ENCODE measurements at regions not wholly inside any gene's neighbourhood (a gene's known extent, or its start where the extent isn't known, plus 50 kb on each side); places are given as distances from the start of the nearest gene placed in this dataset.
A peak's percentile ranks its signal among the peaks of the same experiment; 100 is the strongest.

DNA sequence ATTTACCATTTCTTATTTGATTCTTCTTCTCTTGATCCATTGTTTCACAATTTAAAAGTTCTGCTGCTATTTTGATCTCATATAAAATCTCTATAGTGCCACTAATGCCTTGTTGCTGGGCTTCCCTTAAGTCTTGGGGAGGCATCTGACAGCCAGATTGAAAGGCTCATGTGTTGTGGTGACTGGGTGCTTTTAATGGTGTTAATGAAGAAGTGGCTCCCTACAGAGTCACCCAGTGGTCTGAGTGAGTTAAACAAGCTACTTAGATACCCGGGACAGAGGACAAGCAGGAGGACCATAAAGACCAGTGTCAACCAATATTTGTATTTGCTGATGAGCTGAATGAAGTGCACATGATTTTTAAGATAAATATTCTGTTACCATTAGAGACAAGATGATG is 176.4 kb upstream of the HABP2 start:
- no peak for DNase-seq

DNA sequence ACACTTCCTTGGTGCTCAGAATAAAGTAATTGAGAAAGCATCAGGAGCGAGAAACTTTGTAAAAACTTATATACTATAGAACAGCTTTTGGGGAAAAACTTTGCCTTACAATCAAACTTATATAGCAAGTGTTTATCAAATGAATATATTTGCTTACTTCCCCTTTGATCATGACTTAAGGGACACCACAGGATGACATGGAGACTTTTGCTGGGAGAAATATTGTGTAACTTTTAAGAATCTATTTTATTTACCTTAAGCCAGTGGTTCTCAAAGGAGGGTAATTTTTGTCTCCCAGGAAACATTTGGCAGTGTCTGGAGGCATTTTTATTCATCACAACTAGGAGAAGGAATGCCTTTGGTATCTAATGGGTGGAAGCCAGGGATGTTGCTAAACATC is 173.8 kb upstream of the HABP2 start:
- no peak for DNase-seq

DNA sequence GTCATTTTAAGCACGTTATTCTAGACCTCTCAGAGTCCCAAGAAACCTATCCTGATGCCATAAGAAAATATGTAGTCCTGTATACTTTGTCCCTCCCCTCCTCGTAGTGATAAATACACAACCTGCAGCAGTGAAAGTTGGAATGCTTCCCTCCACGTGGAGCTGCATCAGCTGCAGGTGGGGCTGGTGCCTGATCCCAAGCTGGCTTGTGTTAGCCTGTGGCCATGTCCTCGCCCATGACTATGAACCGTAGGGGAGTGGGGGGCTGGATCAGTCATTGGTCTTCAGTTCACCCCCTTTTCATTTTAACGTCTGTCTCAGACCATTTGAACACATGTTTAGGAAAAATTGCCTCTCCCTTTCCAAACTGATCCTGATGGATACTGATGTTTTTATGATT is 171.4 kb upstream of the HABP2 start:
- no peak for DNase-seq

DNA sequence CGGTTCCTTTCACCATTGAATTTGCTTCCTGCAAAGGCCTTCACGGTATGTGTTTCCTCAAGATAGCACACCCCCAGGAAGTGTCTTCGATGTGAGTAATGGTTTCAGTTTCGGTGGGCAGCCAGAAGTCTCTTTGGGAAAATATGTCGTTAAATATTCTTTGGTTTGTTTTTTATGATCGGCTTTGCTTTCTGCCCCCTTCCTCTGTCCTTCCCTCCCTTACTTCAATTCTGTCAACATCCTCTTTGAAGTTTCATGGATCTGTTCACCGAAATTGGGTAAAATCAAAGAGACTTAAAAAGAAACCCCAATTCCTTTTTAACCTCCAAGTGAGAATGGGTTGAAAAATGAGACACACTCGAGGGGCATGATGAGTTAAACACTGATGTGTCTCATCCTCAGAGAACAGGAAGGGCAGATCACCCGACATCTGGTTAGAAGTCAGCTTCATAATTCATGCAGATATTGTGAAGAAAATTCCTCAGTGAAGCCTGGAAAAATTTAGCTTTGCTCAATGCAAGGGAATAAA is 170.8 kb upstream of the HABP2 start:
- no peak for DNase-seq

DNA sequence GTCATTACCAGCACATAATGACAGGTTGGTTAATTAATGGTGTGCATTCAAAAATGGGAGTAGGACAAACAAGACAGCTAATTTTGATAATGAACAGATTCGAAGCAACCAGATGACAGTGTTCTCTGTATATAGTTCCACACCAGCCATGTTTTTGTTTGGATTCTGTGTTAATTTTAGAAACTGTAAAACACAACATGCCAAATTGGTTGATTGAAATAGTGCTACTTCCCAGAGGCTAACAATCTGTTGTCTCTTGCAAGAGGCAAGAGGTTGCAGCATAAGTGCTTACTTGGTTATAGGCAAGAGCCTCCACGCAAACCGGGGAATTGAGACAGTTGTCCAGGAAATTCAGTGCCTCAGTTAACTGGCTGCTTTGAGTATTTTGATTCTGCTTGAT is 170.2 kb upstream of the HABP2 start:
- peak; percentile 28 for DNase-seq

DNA sequence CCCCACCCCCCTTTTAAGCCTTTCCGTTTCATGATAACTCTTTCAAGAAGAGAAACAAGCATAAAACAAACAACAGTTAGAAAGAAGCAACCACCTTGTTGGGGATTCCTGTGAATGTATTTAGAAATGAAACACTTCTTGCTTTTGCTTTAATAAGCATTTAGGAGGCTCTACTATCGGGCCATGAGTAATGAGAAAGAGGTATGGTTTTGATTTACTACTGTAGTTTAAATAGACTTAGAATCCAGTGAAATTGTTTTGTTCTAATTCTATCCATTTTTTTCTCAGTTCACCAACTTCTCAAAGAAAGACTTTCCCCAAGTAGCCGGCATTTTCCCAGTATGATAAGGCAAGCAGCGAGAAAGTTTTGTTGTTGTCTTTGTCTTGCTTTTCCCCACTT is 168.7 kb upstream of the HABP2 start:
- DNase-seq, result no peak

DNA sequence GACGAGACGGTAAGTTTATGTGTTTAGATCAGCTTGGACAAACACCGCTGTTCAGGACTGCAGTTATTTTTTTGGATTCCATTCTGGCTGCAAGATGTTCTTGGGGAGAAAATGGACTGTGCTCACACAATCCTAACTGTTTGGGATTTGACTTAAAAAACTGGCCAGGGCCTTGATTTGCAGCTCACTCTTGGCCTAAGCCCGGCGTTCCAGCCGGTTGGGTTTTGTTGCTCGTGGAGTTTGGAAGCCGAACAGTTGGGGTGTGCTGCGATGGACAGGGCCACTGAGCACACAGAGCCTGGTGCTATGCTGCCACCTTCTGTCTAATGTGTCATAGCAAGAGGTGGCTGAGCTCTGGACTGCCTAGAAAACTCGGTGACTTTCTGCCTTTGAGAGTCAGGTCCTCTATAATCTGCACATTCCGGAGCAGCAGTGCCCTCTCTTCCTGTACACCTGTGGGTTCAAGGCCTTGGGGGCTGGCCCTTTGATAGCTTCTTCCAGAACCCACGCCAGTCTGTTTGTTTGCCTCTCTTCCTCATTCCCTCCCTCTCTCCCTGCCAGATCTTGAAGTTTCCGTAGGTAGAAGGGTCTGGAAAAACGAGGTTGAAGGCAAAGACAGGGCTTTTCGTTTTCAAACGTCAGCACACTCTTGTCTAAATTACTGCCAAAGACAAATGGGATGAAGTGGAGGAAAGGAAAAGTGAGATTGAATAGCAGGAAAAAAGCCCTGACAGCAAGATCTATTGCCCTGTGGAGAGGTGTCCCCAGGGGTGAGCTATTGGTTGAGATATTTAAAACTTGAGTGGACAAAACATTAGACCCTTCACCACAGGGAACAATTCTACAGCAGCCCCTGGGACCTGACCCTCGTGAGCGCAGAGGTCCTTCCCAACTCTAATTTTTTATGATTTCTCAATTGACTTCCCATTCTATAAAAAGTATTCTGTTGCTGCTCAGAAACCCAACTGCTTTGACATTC is 167.5 kb upstream of the HABP2 start:
- peak; percentile 28 for DNase-seq

DNA sequence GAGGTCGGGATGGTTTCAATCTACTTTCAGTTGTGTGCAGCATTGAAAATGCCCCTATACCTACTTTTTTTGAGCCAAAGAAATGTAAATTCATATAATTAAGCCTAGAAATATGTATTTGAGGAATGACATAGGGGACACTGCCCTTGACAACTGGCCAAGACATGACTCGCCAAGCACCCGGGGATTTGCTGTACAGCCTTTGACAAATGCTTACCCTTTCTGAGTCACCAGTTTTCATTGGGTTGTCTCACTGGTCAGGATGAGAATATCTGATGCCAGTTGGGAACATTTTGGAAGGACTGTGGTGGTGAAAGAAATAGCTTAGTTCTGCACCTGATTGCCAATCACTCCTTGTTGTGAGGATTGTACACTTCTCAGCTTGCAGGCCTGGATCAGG is 166.8 kb upstream of the HABP2 start:
- no peak for DNase-seq

DNA sequence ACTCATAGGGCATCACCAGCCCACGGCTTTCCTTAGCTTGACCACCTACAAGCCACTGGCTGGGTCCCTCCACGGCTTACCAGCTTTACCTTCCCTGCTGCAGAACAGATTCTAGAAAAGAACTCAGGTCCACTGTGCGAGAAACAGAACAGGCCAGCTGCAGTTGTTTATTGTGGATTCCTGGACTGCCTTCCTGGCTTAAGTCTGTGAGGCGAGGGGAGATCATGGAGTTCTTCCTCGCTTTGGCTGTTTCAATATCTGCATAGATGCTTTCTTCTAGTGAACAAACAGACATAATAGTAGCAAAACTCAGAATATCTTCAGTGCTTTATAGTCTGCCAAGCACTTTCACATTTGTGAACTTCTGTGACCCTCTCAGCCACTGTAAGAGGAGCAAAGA is 162.9 kb upstream of the HABP2 start:
- DNase-seq, result no peak

DNA sequence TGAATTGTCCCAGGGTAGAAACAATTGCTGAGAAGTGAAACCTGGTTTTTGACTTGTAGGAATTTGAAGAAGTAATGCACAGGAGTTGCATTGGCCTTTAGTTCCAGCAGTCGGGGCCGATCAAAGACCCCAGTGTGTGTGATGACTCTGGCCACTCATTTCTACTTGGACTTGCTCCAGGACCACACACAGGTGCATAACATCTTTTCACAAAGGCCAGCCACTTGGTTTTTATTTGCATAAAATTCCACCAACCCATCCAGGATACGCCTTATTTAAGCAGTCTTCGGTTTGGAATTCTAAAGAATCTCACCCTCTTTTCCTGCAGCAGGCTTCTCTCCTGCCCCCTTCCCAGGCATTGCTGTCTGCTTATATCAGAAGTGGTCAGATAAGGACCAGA is 162.0 kb upstream of the HABP2 start:
- no peak for DNase-seq

DNA sequence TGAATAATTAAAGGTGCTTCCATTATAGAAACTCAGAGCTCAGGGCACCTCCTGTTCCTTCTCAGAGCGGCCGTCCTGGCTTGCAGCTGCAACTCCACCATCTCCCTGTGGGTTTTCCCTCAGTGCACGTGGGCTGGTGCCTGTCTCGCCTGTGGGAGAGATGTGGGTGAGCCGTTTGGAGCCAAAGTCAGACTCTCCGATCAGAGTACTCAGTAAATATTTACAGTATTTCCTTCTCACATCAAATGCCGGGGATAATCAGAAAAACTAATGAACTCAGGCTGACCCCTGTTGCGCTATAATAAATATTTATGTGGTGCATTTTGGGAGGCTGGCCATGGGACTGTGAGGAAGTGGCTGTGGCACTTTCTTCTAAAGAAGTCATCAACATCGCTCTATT is 155.8 kb upstream of the HABP2 start:
- DNase-seq, result no peak

DNA sequence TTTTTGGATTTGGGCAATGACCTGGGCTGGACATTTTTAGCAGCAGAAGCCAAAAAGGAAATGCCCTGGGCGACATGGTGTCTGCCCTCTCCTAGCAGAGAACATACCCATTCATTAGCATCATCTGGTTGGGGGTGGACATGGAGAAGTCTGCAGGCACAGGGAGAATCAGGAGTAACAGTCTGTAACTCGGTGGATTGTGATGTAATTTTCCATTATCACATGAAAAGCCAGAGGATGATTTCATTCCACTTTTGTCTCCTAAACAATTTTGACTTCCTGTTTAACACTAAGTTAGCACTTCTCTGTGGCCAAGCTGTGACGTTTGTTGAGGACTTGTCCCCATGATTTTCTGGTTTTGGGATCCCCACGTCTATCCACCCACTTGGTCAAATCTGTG is 153.8 kb upstream of the HABP2 start:
- DNase-seq, result no peak

DNA sequence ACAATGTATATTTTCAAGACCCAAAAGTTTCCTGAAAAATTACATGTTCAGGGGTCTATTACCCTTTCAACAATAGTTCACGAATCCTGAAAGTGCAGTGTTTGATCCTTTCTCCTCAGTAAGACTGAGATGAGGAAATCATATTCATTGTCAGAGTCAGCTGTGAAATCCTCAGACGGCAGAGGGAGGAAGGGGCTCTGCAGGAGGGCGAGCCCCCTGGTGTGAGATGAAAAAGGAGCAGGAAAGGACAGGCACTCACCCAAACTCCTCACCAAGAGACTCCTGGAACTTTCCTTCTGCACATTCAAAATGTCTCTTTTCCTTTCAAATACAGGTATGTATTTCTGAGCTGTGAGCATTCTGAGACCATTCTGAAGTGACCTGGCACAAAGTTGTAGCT is 150.3 kb upstream of the HABP2 start:
- DNase-seq, result no peak

DNA sequence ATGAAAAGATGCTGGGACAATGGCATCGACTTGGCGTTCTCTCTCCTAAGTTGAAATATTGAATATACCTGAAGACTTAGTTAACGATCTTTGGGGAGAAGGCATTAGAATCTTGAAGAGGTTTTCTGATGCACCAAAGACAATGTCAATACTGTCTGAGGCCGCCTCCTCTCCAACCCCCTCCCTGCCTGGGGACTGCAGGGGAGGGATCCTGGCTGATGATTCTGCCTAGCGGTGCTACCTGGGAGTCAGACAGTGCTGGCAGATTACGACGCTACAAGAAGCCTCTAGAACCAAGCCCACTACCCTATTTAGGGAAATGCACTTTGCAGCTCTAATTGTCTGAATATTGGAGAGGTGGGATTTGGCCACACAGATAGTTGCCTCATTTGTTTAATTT is 145.6 kb upstream of the HABP2 start:
- no peak for DNase-seq

DNA sequence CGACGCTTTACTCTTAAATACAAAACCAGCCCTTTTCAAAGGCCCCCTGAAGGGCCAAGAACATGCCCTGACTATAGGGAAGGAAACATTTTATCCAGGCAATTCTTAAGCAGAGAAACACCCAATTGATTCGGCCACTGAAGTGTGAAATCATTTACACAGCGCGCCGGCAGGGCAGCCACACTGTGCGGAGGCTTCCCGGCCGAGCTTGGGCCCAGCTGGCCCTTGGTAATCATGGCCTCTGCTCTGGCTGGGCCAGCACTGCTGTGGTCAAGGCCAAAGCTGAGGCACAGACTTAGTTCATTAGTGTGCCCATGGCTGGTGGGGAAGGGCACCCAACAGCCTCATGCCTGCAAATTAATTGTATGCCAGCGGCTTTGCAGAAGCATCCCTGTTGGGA is 143.7 kb upstream of the HABP2 start:
- no peak for DNase-seq

DNA sequence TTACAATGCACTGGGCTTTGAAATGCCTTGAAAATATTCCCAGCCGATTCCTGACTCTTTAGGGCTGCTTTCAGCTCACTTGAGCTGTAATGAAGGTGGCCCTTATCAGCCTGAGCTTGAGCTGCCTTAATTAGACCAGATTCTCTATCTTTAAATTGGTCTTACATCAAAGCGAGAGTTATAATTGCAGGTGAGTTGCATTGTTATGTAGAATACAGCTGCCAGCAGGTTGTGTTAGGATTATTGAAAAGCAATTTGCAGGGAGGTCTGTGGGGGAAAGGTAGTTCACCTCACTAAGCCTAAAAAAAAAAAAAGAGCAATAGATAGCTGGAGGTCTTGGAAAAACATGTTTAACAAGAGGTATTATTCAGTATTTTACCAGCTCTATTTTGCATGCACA is 142.2 kb upstream of the HABP2 start:
- DNase-seq, result no peak

DNA sequence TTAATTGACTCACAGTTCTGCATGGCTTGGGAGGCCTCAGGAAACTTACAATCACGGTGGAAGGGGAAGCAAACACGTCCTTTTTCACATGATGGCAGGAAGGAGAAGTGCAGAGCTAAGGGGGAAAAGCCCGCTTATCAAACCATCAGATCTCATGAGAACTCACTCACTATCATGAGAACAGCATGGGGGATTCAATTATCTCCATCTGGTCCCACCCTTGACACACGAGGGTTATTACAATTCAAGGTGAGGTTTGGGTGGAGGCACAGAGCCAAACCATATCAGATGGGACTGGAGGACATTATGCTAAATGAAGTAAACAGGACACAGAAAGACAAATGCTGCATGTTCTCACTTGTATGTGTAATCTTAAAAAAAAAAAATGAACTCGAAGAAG is 141.4 kb upstream of the HABP2 start:
- no peak for DNase-seq

DNA sequence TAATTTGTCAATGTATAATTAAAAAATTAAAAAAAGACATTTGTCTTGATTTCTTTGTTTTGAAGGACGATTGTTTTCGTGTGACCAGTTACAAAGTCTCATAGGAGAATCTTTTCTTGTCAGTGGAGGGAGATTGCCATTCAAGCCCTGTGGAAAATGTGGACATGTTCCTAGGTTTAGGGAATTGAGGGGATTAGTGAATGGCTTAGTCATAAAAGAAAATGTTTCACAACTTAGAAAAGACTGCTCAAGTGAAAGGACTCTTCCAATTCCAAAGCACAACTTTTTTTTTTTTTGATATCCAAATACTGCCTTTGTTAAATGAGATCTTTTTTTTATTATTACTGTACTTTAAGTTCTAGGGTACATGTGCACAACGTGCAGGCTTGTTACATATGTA is 140.7 kb upstream of the HABP2 start:
- DNase-seq, result no peak

DNA sequence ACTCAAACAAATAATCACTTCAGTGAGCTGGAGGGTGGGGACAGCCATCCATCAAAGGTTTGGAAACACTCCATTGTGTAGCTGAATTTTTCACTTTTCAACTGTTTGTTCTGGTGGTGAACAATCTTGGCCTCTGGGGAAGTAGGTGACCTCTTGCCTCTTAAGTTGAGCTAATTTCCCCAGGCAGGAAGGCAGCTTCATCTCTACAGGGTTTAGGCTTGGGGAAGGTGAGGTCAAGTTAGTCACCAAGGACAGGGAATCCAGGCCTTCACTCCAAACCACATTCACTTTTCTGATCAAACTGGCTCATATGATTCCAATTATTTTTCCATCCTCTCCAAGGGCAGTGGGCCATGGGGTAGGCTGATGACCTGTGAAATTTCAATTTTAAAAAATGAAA is 138.3 kb upstream of the HABP2 start:
- DNase-seq, result no peak

DNA sequence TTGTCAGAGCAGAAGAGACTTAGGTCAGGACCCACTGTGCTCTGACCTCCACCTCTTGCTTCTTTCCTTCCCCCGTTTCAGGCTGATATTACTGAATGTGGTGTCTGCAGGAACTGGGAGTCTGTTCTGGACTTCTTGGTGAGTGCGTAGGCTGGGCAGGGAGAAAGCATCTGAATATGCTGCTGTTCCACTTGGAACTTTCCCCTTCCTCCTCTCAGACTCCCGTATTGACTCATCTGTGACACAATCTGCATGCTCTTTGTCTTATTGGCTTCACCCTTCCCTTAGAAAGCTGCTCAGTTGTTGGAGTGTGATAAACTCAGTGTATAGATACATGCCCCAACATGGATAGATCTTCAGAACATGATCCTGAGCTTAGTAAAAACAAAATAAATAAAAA is 137.6 kb upstream of the HABP2 start:
- DNase-seq, result no peak

DNA sequence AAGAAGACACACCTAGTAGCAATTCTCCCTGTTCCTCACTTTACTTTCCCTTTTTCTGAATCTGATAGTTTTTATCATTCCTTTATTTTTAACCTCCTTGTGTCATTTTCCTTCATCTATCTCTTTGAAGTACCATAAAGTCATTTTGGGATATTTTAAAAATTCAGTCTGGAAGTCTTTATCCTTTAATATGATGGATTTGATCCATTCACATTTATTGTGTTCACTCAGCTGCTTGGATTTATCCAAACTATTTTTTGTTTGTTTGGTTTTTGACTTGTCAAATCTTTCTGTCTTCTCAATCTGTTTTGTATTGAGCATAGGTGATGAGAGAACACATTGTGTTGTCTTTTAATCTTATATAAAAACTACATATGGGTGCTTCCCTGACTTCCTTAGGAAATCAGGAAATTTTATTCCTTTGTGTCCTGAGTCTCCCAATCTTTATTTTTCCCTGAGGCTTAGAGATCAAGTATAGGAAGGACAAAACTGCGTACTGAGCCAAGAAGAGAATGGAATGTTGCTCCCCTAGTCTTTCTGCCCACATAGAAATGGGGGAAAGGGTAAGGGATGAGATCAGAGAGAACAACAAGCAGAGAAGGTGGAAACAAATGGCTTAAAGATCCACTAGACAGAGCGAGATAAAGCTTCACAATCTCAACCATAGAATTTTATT is 132.7 kb upstream of the HABP2 start:
- DNase-seq, result no peak

DNA sequence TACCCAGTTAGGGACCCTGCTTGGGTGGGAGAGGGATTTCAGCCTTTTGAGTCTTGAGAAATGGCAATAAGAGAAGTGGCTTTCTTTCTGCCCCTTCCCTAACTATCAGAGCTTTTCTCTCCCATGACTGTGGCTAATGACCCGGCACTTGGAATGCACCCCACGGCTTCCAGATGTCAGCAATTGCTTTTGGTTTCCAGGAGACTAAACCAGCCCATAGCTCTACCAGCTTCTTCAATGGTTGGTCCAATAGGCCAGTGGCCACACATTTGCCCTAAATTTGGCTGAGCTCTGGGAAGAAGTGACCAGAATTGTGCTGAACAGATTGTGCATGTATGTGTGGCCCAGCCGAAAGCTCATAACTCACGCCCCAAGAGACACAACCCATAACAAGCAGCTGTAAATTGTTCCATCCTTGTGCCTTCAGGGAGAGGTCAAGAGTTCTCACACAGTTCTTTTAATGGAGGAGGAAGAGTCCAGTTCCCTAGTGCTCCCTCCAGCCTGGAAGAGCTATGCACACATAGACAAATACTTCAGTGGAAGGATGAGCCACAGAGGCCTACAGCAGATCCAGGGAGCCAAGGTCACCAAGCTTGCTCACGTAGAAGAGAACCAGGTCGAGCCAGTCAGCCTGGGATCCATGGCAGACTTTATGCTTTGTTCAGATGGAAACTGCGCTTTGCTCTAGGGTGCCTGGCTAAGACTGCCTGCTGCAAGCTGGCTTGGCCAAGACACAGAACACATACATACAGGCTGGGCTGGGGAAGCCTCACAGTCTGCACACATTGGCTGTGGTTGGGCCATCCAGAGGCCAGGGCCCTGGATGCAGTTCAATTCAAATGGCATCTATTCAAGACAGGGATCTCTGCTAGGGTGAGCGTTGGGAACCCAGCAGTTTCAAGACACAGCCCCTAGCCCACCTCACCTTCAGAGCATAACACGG is 131.8 kb upstream of the HABP2 start:
- no peak for DNase-seq

DNA sequence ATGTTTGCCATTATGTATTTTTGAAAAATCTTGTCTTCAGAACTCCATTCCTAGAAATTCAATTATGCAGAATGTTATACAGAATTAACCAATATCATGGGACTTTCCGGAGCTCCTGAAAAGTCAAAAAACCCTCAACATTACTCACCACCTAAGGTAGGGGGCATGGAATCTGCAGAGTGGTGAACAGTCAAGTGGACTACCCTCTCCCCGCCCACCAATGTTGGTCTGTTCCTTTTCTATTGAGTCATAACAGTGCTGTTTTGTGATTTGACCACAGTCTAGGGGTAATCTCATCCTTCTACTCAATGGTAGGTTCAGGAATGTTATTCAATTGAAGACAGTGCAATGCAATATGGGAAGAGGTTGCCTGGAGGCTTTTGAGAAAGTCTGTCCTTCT is 130.5 kb upstream of the HABP2 start:
- DNase-seq, result no peak
